HEK293 (cell line): ENCODE measurements at regions not wholly inside any gene's neighbourhood (a gene's known extent, or its start where the extent isn't known, plus 50 kb on each side); places are given as distances from the start of the nearest gene placed in this dataset.

Experiments
- GLIS1 ChIP-seq: fragments of 450-650 bp; formaldehyde crosslinking; IDR thresholded peaks from 2 replicates; pipeline ENCODE4 v1.5.1; 2016; ENCODE audit warnings: missing biosample characterization, missing genetic modification characterization
- KLF8 ChIP-seq: fragments of 450-650 bp; formaldehyde crosslinking; IDR thresholded peaks from 2 replicates; pipeline ENCODE4 v1.5.1; 2016; ENCODE audit warnings: missing biosample characterization, missing genetic modification characterization
- SCRT2 ChIP-seq: fragments of 450-650 bp; formaldehyde crosslinking; IDR thresholded peaks from 2 replicates; pipeline ENCODE4 v1.5.1; 2016; ENCODE audit warnings: missing biosample characterization, missing genetic modification characterization
- SETDB1 ChIP-seq: IDR thresholded peaks from one replicate; pipeline ENCODE4 v1.6.1; 2017; ENCODE audit warnings: mild to moderate bottlenecking, low read length, moderate library complexity, mixed read lengths; ENCODE audit not compliant: insufficient read length
- ZNF121 ChIP-seq: fragments of 450-650 bp; formaldehyde crosslinking; IDR thresholded peaks from 2 replicates; pipeline ENCODE4 v1.5.1; 2016; ENCODE audit warnings: missing biosample characterization, missing genetic modification characterization
- ZNF140 ChIP-seq: fragments of 450-650 bp; formaldehyde crosslinking; IDR thresholded peaks from 2 replicates; pipeline ENCODE4 v1.5.1; 2016; ENCODE audit warnings: missing biosample characterization, missing genetic modification characterization
- ZNF16 ChIP-seq: fragments of 450-650 bp; formaldehyde crosslinking; IDR thresholded peaks from 2 replicates; pipeline ENCODE4 v1.5.1; 2016; ENCODE audit warnings: low read depth, missing biosample characterization, missing genetic modification characterization
- ZNF202 ChIP-seq: fragments of 450-650 bp; formaldehyde crosslinking; IDR thresholded peaks from 2 replicates; pipeline ENCODE4 v1.5.1; 2016; ENCODE audit warnings: missing biosample characterization, missing genetic modification characterization, borderline replicate concordance
- ZNF23 ChIP-seq: fragments of 450-650 bp; formaldehyde crosslinking; IDR thresholded peaks from 2 replicates; pipeline ENCODE4 v1.5.1; 2016; ENCODE audit warnings: missing biosample characterization, missing genetic modification characterization, borderline replicate concordance
- ZNF670 ChIP-seq: fragments of 450-650 bp; formaldehyde crosslinking; IDR thresholded peaks from 2 replicates; pipeline ENCODE4 v1.5.1; 2016; ENCODE audit warnings: missing biosample characterization, missing genetic modification characterization, low read depth
- ZNF76 ChIP-seq: fragments of 450-650 bp; formaldehyde crosslinking; IDR thresholded peaks from 2 replicates; pipeline ENCODE4; 2016; ENCODE audit warnings: low read depth, missing biosample characterization, missing genetic modification characterization, borderline replicate concordance
- ZNF791 ChIP-seq: fragments of 450-650 bp; formaldehyde crosslinking; IDR thresholded peaks from 2 replicates; pipeline ENCODE4 v1.5.1; 2016; ENCODE audit warnings: missing biosample characterization, missing genetic modification characterization
- ZSCAN30 ChIP-seq: fragments of 450-650 bp; IDR thresholded peaks from 2 replicates; pipeline ENCODE4 v1.5.1; 2018; ENCODE audit warnings: missing biosample characterization, mild to moderate bottlenecking, missing genetic modification characterization, moderate library complexity
- TF ChIP-seq, protein P1 (sequence below): fragments of 450-650 bp; formaldehyde crosslinking; conservative IDR thresholded peaks from 2 replicates; pipeline ENCODE4 v1.5.1; 2016; ENCODE audit warnings: low read depth, missing biosample characterization, missing genetic modification characterization
- TF ChIP-seq, protein P2 (sequence below): fragments of 450-650 bp; formaldehyde crosslinking; IDR thresholded peaks from 2 replicates; pipeline ENCODE4 v1.5.1; 2016; ENCODE audit warnings: missing biosample characterization, missing genetic modification characterization
- TF ChIP-seq, protein P3 (sequence below): fragments of 450-650 bp; formaldehyde crosslinking; IDR thresholded peaks from 2 replicates; pipeline ENCODE4 v1.5.1; 2016; ENCODE audit warnings: missing biosample characterization, missing genetic modification characterization, borderline replicate concordance
- TF ChIP-seq, protein P4 (sequence below): fragments of 450-650 bp; formaldehyde crosslinking; optimal IDR thresholded peaks from 2 replicates; pipeline ENCODE3; 2016; ENCODE audit warnings: missing biosample characterization, mild to moderate bottlenecking, missing genetic modification characterization
- TF ChIP-seq, protein P5 (sequence below): fragments of 450-650 bp; formaldehyde crosslinking; IDR thresholded peaks from 2 replicates; pipeline ENCODE4 v1.5.1; 2017; ENCODE audit warnings: missing biosample characterization, missing genetic modification characterization
- TF ChIP-seq, protein P6 (sequence below): fragments of 450-650 bp; formaldehyde crosslinking; IDR thresholded peaks from 2 replicates; pipeline ENCODE4 v1.5.1; 2017; ENCODE audit warnings: missing biosample characterization, missing genetic modification characterization
- TF ChIP-seq, protein P7 (sequence below): fragments of 450-650 bp; formaldehyde crosslinking; IDR thresholded peaks from 2 replicates; pipeline ENCODE4 v1.5.1; 2016; ENCODE audit warnings: missing biosample characterization, missing genetic modification characterization

DNA sequence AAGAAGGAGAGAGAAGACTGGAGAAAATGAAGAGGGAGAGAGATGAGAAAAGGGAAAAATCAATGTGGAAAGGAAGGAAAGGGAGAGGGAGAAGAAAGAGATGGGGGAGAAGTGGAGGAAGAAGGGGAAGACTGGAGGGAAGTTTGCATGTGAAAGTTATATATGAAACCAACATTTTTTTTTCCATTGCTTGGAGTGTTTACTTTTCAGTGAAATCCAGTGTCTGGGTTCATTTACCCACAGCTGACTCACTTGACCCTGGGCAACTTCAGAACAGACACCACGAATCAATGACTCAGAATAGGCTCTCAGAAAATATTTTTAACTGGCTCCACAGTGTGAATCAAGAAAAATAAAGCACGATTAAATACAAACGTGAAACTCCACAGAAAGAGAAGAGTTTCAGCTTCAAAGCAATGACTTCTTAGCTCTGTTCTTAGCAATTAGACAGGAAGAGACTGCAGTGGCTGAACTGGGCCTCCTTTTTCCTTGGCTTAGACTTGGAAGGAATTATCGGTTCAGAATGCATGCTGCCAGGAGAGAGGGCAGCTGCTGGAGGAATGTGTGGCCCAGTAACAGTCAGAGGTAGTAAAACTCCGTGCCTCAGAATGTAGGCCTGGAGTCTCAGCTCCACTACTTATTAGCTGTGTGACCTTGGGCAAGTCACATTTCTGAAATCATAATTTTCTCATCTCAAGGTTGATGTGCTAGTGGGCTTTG, 237.5 kb downstream of the MIAT start (continued):
- TF ChIP-seq ZNF140 (tag by site-specific recombination) (no peak), ZNF670 (tag by site-specific recombination) (no peak; the same call in 1 of the 2 replicates), ZNF202 (tag by site-specific recombination) (no peak), SETDB1 (no peak), ZNF23 (tag by site-specific recombination) (no peak), ZNF791 (tag by site-specific recombination) (no peak), SCRT2 (tag by site-specific recombination) (no peak), GLIS1 (tag by site-specific recombination) (peak; percentile 42; the same call in 1 of the 2 replicates), ZNF76 (tag by site-specific recombination) (no peak), ZNF121 (tag by site-specific recombination) (no peak), KLF8 (tag by site-specific recombination) (no peak), ZNF16 (tag by site-specific recombination) (no peak), ZSCAN30 (no peak)
- TF ChIP-seq, protein P1, sequence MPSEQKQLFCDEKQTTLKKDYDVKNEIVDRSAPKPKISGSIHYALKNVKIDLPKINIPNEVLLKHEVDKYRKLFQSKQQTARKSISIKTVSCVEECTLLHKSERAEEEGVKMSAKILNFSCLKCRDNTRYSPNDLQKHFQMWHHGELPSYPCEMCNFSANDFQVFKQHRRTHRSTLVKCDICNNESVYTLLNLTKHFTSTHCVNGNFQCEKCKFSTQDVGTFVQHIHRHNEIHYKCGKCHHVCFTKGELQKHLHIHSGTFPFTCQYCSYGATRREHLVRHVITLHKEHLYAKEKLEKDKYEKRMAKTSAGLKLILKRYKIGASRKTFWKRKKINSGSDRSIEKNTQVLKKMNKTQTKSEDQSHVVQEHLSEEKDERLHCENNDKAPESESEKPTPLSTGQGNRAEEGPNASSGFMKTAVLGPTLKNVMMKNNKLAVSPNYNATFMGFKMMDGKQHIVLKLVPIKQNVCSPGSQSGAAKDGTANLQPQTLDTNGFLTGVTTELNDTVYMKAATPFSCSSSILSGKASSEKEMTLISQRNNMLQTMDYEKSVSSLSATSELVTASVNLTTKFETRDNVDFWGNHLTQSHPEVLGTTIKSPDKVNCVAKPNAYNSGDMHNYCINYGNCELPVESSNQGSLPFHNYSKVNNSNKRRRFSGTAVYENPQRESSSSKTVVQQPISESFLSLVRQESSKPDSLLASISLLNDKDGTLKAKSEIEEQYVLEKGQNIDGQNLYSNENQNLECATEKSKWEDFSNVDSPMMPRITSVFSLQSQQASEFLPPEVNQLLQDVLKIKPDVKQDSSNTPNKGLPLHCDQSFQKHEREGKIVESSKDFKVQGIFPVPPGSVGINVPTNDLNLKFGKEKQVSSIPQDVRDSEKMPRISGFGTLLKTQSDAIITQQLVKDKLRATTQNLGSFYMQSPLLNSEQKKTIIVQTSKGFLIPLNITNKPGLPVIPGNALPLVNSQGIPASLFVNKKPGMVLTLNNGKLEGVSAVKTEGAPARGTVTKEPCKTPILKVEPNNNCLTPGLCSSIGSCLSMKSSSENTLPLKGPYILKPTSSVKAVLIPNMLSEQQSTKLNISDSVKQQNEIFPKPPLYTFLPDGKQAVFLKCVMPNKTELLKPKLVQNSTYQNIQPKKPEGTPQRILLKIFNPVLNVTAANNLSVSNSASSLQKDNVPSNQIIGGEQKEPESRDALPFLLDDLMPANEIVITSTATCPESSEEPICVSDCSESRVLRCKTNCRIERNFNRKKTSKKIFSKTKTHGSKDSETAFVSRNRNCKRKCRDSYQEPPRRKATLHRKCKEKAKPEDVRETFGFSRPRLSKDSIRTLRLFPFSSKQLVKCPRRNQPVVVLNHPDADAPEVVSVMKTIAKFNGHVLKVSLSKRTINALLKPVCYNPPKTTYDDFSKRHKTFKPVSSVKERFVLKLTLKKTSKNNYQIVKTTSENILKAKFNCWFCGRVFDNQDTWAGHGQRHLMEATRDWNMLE, result no peak
- TF ChIP-seq, protein P2, sequence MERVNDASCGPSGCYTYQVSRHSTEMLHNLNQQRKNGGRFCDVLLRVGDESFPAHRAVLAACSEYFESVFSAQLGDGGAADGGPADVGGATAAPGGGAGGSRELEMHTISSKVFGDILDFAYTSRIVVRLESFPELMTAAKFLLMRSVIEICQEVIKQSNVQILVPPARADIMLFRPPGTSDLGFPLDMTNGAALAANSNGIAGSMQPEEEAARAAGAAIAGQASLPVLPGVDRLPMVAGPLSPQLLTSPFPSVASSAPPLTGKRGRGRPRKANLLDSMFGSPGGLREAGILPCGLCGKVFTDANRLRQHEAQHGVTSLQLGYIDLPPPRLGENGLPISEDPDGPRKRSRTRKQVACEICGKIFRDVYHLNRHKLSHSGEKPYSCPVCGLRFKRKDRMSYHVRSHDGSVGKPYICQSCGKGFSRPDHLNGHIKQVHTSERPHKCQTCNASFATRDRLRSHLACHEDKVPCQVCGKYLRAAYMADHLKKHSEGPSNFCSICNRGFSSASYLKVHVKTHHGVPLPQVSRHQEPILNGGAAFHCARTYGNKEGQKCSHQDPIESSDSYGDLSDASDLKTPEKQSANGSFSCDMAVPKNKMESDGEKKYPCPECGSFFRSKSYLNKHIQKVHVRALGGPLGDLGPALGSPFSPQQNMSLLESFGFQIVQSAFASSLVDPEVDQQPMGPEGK (tag by site-specific recombination), result 0 out of 2 replicates have a peak, but pooled peaks have one; percentile 23
- TF ChIP-seq, protein P3, sequence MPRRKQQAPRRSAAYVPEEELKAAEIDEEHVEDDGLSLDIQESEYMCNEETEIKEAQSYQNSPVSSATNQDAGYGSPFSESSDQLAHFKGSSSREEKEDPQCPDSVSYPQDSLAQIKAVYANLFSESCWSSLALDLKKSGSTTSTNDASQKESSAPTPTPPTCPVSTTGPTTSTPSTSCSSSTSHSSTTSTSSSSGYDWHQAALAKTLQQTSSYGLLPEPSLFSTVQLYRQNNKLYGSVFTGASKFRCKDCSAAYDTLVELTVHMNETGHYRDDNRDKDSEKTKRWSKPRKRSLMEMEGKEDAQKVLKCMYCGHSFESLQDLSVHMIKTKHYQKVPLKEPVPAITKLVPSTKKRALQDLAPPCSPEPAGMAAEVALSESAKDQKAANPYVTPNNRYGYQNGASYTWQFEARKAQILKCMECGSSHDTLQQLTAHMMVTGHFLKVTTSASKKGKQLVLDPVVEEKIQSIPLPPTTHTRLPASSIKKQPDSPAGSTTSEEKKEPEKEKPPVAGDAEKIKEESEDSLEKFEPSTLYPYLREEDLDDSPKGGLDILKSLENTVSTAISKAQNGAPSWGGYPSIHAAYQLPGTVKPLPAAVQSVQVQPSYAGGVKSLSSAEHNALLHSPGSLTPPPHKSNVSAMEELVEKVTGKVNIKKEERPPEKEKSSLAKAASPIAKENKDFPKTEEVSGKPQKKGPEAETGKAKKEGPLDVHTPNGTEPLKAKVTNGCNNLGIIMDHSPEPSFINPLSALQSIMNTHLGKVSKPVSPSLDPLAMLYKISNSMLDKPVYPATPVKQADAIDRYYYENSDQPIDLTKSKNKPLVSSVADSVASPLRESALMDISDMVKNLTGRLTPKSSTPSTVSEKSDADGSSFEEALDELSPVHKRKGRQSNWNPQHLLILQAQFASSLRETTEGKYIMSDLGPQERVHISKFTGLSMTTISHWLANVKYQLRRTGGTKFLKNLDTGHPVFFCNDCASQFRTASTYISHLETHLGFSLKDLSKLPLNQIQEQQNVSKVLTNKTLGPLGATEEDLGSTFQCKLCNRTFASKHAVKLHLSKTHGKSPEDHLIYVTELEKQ (tag by site-specific recombination), result no peak
- TF ChIP-seq, protein P4, sequence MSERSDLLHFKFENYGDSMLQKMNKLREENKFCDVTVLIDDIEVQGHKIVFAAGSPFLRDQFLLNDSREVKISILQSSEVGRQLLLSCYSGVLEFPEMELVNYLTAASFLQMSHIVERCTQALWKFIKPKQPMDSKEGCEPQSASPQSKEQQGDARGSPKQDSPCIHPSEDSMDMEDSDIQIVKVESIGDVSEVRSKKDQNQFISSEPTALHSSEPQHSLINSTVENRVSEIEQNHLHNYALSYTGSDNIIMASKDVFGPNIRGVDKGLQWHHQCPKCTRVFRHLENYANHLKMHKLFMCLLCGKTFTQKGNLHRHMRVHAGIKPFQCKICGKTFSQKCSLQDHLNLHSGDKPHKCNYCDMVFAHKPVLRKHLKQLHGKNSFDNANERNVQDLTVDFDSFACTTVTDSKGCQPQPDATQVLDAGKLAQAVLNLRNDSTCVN (tag by site-specific recombination), result no peak
- TF ChIP-seq, protein P5, sequence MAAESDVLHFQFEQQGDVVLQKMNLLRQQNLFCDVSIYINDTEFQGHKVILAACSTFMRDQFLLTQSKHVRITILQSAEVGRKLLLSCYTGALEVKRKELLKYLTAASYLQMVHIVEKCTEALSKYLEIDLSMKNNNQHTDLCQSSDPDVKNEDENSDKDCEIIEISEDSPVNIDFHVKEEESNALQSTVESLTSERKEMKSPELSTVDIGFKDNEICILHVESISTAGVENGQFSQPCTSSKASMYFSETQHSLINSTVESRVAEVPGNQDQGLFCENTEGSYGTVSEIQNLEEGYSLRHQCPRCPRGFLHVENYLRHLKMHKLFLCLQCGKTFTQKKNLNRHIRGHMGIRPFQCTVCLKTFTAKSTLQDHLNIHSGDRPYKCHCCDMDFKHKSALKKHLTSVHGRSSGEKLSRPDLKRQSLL (tag by site-specific recombination), result no peak
- TF ChIP-seq, protein P6, sequence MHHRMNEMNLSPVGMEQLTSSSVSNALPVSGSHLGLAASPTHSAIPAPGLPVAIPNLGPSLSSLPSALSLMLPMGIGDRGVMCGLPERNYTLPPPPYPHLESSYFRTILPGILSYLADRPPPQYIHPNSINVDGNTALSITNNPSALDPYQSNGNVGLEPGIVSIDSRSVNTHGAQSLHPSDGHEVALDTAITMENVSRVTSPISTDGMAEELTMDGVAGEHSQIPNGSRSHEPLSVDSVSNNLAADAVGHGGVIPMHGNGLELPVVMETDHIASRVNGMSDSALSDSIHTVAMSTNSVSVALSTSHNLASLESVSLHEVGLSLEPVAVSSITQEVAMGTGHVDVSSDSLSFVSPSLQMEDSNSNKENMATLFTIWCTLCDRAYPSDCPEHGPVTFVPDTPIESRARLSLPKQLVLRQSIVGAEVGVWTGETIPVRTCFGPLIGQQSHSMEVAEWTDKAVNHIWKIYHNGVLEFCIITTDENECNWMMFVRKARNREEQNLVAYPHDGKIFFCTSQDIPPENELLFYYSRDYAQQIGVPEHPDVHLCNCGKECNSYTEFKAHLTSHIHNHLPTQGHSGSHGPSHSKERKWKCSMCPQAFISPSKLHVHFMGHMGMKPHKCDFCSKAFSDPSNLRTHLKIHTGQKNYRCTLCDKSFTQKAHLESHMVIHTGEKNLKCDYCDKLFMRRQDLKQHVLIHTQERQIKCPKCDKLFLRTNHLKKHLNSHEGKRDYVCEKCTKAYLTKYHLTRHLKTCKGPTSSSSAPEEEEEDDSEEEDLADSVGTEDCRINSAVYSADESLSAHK, result 0 out of 2 replicates have a peak, but pooled peaks have one; percentile 12
- TF ChIP-seq, protein P7, sequence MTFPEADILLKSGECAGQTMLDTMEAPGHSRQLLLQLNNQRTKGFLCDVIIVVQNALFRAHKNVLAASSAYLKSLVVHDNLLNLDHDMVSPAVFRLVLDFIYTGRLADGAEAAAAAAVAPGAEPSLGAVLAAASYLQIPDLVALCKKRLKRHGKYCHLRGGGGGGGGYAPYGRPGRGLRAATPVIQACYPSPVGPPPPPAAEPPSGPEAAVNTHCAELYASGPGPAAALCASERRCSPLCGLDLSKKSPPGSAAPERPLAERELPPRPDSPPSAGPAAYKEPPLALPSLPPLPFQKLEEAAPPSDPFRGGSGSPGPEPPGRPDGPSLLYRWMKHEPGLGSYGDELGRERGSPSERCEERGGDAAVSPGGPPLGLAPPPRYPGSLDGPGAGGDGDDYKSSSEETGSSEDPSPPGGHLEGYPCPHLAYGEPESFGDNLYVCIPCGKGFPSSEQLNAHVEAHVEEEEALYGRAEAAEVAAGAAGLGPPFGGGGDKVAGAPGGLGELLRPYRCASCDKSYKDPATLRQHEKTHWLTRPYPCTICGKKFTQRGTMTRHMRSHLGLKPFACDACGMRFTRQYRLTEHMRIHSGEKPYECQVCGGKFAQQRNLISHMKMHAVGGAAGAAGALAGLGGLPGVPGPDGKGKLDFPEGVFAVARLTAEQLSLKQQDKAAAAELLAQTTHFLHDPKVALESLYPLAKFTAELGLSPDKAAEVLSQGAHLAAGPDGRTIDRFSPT (tag by site-specific recombination), result no peak
